HepG2 (cell line): ENCODE measurements at regions not wholly inside any gene's neighbourhood (a gene's known extent, or its start where the extent isn't known, plus 50 kb on each side); places are given as distances from the start of the nearest gene placed in this dataset.

Source experiments
- ATAC-seq: fragments of 200-7000 bp; cut with Tn5 transposase; 3 replicates; pipeline ENCODE4 v1.9.1; 2020; ENCODE audit warnings: mild to moderate bottlenecking, moderate library complexity
- BruUV-seq: library from RNA; stranded (reverse); fragments of 400-500 nt; replicated peaks from 2 replicates; lab custom pipeline; 2021; lab: Mats Ljungman, UMichigan
- CTCF ChIA-PET: fragments of 300-600 bp; formaldehyde crosslinking; extraction: SDS; loops from one replicate; lab custom pipeline; 2021; ENCODE audit warnings: low total read pairs, inconsistent platforms, low intra/inter-chr PET ratio; lab: Yijun Ruan, JAX
- POLR2A ChIA-PET: fragments of 350-600 bp; sonication (Branson Sonifier 250); formaldehyde crosslinking; loops from one replicate; lab custom pipeline; 2020; ENCODE audit warnings: antibody characterized with exemption, inconsistent platforms; lab: Yijun Ruan, JAX
- DNase-seq: peaks from one replicate; pipeline ENCODE4 v3.0.0-alpha.2; 2015; ENCODE audit warnings: low spot score
- FAIRE-seq: peaks from 3 replicates; lab custom pipeline; 2011; peaks lifted over from hg19 to GRCh38; lab: Jason Lieb, UNC
- H2AFZ ChIP-seq: one replicate; pipeline ENCODE4 v1.6.1; 2011; ENCODE audit warnings: low read length, inconsistent platforms
- H3K27ac ChIP-seq: fragments of 300-600 bp; 3 replicates; pipeline ENCODE4 v1.8.0; 2011; ENCODE audit warnings: mixed run types, mild to moderate bottlenecking, mixed read lengths, low read length, inconsistent platforms; ENCODE audit not compliant: insufficient read depth; ENCODE audit errors: extremely low read length
- H3K27me3 ChIP-seq, 2 experiments: fragments of 200-600 bp in 1 of 2; 2 replicates in 1 of 2; 3 replicates in 1 of 2; pipeline versions ENCODE4 v1.6.0 to v1.8.0; 2011; ENCODE audit warnings: low read length in 2 of 2, mild to moderate bottlenecking in 2 of 2, moderate library complexity in 2 of 2, inconsistent platforms in 1 of 2; ENCODE audit not compliant: insufficient read depth in 2 of 2, control insufficient read depth in 1 of 2
- H3K36me3 ChIP-seq, 2 experiments: fragments of 200-600 bp in 1 of 2; replicated peaks in 1 of 2; 2 replicates in 1 of 2; 3 replicates in 1 of 2; pipeline versions ENCODE4 v1.5.1 to v1.8.0; 2011; ENCODE audit warnings: low read length in 2 of 2, inconsistent platforms in 1 of 2; ENCODE audit not compliant: insufficient read depth in 2 of 2, control insufficient read depth in 1 of 2
- H3K4me1 ChIP-seq: 2 replicates; pipeline ENCODE4 v1.5.1; 2012; ENCODE audit warnings: low read length, inconsistent platforms; ENCODE audit not compliant: insufficient read depth
- H3K4me2 ChIP-seq: 2 replicates; pipeline ENCODE4 v1.6.0; 2011; ENCODE audit warnings: low read depth, low read length, inconsistent platforms
- H3K4me3 ChIP-seq, 3 experiments: fragments of 200-600 bp in 1 of 3; sonication (generic), shearing (Covaris generic) in 1 of 3; replicated peaks in 1 of 3; 2 replicates each; pipeline ENCODE4 v1.5.1; 2011 to 2016; ENCODE audit warnings: low read length in 3 of 3, inconsistent platforms in 2 of 3, low read depth in 2 of 3, mild to moderate bottlenecking in 2 of 3, control low read depth in 1 of 3, mixed read lengths in 1 of 3; ENCODE audit not compliant: insufficient read depth in 1 of 3
- H3K79me2 ChIP-seq: one replicate; pipeline ENCODE4 v1.6.1; 2011; ENCODE audit warnings: low read length, inconsistent platforms; ENCODE audit not compliant: insufficient read depth
- H3K9ac ChIP-seq: 2 replicates; pipeline ENCODE4 v1.6.0; 2011; ENCODE audit warnings: mild to moderate bottlenecking, low read depth, low read length, inconsistent platforms; ENCODE audit not compliant: insufficient read depth
- H3K9me3 ChIP-seq: 2 replicates; pipeline ENCODE4 v1.5.1; 2012; ENCODE audit warnings: mild to moderate bottlenecking, low read length
- H4K20me1 ChIP-seq: 2 replicates; pipeline ENCODE4 v1.6.0; 2011; ENCODE audit warnings: inconsistent platforms, mild to moderate bottlenecking, low read length, moderate library complexity; ENCODE audit not compliant: insufficient read depth
- HNF4A ChIP-seq: sonication (generic); formaldehyde crosslinking; IDR thresholded peaks from 2 replicates; pipeline ENCODE4 v1.4.0; 2020; ENCODE audit warnings: missing genetic modification reagents
- RBAK ChIP-seq: sonication (generic); formaldehyde crosslinking; IDR thresholded peaks from 2 replicates; pipeline ENCODE4 v1.5.1; 2020; ENCODE audit warnings: mild to moderate bottlenecking, missing genetic modification reagents
- RCOR2 ChIP-seq: IDR thresholded peaks from 2 replicates; pipeline ENCODE4 v1.6.1; 2016; ENCODE audit warnings: missing biosample characterization, missing genetic modification reagents
- RXRA ChIP-seq: sonication (generic); formaldehyde crosslinking; IDR thresholded peaks from 2 replicates; pipeline ENCODE4 v1.5.1; 2020; ENCODE audit warnings: missing genetic modification reagents
- SOX6 ChIP-seq, 2 experiments: fragments of 450-650 bp in 1 of 2; sonication (generic) in 1 of 2; formaldehyde crosslinking in 1 of 2; IDR thresholded peaks; 2 replicates each; pipeline versions ENCODE4 v1.4.0 to v1.6.1; 2017 to 2020; ENCODE audit warnings: antibody characterized with exemption in 1 of 2, mild to moderate bottlenecking in 1 of 2, missing genetic modification reagents in 1 of 2
- TFDP2 ChIP-seq: sonication (generic); formaldehyde crosslinking; IDR thresholded peaks from 2 replicates; pipeline ENCODE4 v1.4.0; 2020; ENCODE audit warnings: missing genetic modification reagents
- WGBS: methylation state at CpG from one replicate; pipeline ENCODE4 v1.1.6; 2017; ENCODE audit warnings: low lambda C conversion rate; 5-methylcytosine and 5-hydroxymethylcytosine counted together
- in situ Hi-C: cut with HindIII; loops from 2 replicates; pipeline ENCODE4 v1.10.0; 2017; ENCODE audit warnings: low pct_unique_long_range_greater_than_20kb; ENCODE audit not compliant: extremely low pct_ligation_motif_present
- intact Hi-C: fragments of 100-400 bp; cut with micrococcal nuclease; formaldehyde crosslinking; loops from one replicate; pipeline ENCODE4 v1.10.0; 2022; ENCODE audit not compliant: unreplicated experiment
- TF ChIP-seq, protein P1 (sequence below): sonication (generic); formaldehyde crosslinking; IDR thresholded peaks from 2 replicates; pipeline ENCODE4 v1.5.1; 2020; ENCODE audit warnings: mild to moderate bottlenecking, moderate library complexity, missing genetic modification reagents
- TF ChIP-seq, protein P2 (sequence below): sonication (generic); formaldehyde crosslinking; IDR thresholded peaks from 2 replicates; pipeline ENCODE4 v1.5.0; 2020; ENCODE audit warnings: missing genetic modification reagents

GRCh38 chr5:7068899-7069298 is 327.0 kb upstream of the ADCY2 start:
- in situ Hi-C loops, result no loop called here
- Histone ChIP-seq H3K4me3 (no peak overlapping the region), H3K9ac (no peak overlapping the region), H3K4me1 (no peaks in the 10 kb centered on the region), H2AFZ (no peak overlapping the region), H3K4me2 (no peak overlapping the region), H3K9me3 (no peaks in the 10 kb centered on the region), H3K27ac (no peak overlapping the region), H3K36me3 (no peaks in the 10 kb centered on the region), H3K79me2 (no peaks in the 10 kb centered on the region), H3K27me3 (no peaks in the 10 kb centered on the region), H4K20me1 (no peaks in the 10 kb centered on the region)
- POLR2A ChIA-PET, result no interaction called here
- TF ChIP-seq RCOR2 (CRISPR knock-in tag) (no peak), HNF4A (no peak), TFDP2 (CRISPR knock-in tag) (no peak), SOX6 (IDR thresholded peaks at IDR 0.05) (no peak), SOX6 (CRISPR knock-in tag; IDR thresholded peaks at IDR 0.05) (no peak), RBAK (CRISPR knock-in tag) (no peak), RXRA (no peak)
- TF ChIP-seq, protein P1, sequence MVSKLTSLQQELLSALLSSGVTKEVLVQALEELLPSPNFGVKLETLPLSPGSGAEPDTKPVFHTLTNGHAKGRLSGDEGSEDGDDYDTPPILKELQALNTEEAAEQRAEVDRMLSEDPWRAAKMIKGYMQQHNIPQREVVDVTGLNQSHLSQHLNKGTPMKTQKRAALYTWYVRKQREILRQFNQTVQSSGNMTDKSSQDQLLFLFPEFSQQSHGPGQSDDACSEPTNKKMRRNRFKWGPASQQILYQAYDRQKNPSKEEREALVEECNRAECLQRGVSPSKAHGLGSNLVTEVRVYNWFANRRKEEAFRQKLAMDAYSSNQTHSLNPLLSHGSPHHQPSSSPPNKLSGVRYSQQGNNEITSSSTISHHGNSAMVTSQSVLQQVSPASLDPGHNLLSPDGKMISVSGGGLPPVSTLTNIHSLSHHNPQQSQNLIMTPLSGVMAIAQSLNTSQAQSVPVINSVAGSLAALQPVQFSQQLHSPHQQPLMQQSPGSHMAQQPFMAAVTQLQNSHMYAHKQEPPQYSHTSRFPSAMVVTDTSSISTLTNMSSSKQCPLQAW, result no peak
- TF ChIP-seq, protein P2, sequence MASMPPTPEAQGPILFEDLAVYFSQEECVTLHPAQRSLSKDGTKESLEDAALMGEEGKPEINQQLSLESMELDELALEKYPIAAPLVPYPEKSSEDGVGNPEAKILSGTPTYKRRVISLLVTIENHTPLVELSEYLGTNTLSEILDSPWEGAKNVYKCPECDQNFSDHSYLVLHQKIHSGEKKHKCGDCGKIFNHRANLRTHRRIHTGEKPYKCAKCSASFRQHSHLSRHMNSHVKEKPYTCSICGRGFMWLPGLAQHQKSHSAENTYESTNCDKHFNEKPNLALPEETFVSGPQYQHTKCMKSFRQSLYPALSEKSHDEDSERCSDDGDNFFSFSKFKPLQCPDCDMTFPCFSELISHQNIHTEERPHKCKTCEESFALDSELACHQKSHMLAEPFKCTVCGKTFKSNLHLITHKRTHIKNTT, result no peak
- FAIRE-seq (no peak), ATAC-seq (no peak), DNase-seq (no peak)
- intact Hi-C loops, result no loop called here
- CTCF ChIA-PET, result no interaction called here
- WGBS, result 34% methylated on average over 5 of the region's 5 CpGs
- BruUV-seq, result no TSS peak
